A549 (cell line): ENCODE measurements at regions not wholly inside any gene's neighbourhood (a gene's known extent, or its start where the extent isn't known, plus 50 kb on each side); places are given as distances from the start of the nearest gene placed in this dataset.

Experiments
- BHLHE40 ChIP-seq: IDR thresholded peaks from 2 replicates; pipeline ENCODE4 v1.6.1; 2012; ENCODE audit warnings: low read depth, low read length, inconsistent platforms
- CBX8 ChIP-seq: fragments of 200-600 bp; sonication (generic); IDR thresholded peaks from 2 replicates; pipeline ENCODE4 v1.6.1; 2016
- CHD2 ChIP-seq: fragments of 150-350 bp; IDR thresholded peaks from 2 replicates; pipeline ENCODE4 v1.6.1; 2014; ENCODE audit warnings: low read length; ENCODE audit not compliant: partially characterized antibody
- EP300 ChIP-seq, 2 experiments: fragments of >200 bp; sonication (Bioruptor Twin); formaldehyde crosslinking; IDR thresholded peaks; 2 replicates in 1 of 2; 3 replicates in 1 of 2; pipeline ENCODE4 v1.6.1; 2016 to 2017
- HDAC2 ChIP-seq: fragments of 200-600 bp; sonication (generic); IDR thresholded peaks from 2 replicates; pipeline ENCODE4 v1.6.1; 2016
- MAZ ChIP-seq: fragments of 150-350 bp; IDR thresholded peaks from 2 replicates; pipeline ENCODE4 v1.6.1; 2014; ENCODE audit warnings: antibody characterized with exemption, low read depth, low read length, borderline replicate concordance
- POLR2A ChIP-seq: IDR thresholded peaks from 2 replicates; pipeline ENCODE4 v1.6.1; 2012; ENCODE audit warnings: mild to moderate bottlenecking, low read length
- TP53 ChIP-seq: fragments of 250-450 bp; sonication (Bioruptor Pico); IDR thresholded peaks from 2 replicates; pipeline ENCODE4 v1.5.0; 2021; ENCODE audit warnings: mild to moderate bottlenecking, moderate library complexity
- ZFP36 ChIP-seq: fragments of 450-650 bp; IDR thresholded peaks from 2 replicates; pipeline ENCODE4 v1.6.1; 2014; ENCODE audit warnings: borderline replicate concordance; ENCODE audit not compliant: partially characterized antibody
- TF ChIP-seq, protein P1 (sequence below): fragments of >200 bp; sonication (Bioruptor Twin); formaldehyde crosslinking; IDR thresholded peaks from 3 replicates; pipeline ENCODE4 v1.5.1; 2016
- TF ChIP-seq, protein P2 (sequence below): fragments of >200 bp; sonication (Bioruptor Twin); formaldehyde crosslinking; IDR thresholded peaks from 3 replicates; pipeline ENCODE4 v1.6.1; 2016

DNA sequence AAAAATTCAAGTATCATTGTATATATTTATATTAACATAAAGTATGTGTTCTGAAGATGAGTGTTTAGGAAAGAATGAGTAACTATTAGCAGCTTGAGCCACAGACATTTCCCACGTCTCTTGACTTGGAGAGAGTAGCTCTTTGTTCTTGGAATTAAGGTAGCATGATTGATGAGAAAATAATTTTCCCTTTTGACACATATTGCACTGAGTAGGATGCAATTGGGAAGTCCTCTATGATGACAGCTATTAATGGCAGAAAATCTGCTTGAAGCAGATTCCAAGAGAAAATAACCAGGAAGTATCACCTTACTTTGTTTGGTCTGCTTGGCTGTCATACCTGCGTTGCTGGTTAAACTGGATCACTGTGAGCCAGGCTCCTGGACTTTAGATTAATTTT, 204.8 kb downstream of the TLE4 start:
- TF ChIP-seq, protein P1, sequence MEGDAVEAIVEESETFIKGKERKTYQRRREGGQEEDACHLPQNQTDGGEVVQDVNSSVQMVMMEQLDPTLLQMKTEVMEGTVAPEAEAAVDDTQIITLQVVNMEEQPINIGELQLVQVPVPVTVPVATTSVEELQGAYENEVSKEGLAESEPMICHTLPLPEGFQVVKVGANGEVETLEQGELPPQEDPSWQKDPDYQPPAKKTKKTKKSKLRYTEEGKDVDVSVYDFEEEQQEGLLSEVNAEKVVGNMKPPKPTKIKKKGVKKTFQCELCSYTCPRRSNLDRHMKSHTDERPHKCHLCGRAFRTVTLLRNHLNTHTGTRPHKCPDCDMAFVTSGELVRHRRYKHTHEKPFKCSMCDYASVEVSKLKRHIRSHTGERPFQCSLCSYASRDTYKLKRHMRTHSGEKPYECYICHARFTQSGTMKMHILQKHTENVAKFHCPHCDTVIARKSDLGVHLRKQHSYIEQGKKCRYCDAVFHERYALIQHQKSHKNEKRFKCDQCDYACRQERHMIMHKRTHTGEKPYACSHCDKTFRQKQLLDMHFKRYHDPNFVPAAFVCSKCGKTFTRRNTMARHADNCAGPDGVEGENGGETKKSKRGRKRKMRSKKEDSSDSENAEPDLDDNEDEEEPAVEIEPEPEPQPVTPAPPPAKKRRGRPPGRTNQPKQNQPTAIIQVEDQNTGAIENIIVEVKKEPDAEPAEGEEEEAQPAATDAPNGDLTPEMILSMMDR, result no peak
- TF ChIP-seq EP300 (IDR thresholded peaks at IDR 0.05), result no peak
- TF ChIP-seq, protein P2, sequence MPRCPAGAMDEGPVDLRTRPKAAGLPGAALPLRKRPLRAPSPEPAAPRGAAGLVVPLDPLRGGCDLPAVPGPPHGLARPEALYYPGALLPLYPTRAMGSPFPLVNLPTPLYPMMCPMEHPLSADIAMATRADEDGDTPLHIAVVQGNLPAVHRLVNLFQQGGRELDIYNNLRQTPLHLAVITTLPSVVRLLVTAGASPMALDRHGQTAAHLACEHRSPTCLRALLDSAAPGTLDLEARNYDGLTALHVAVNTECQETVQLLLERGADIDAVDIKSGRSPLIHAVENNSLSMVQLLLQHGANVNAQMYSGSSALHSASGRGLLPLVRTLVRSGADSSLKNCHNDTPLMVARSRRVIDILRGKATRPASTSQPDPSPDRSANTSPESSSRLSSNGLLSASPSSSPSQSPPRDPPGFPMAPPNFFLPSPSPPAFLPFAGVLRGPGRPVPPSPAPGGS, result no peak
- no peak for TF ChIP-seq MAZ
- TF ChIP-seq POLR2A, result no peak
- TF ChIP-seq CHD2, result no peak
- no peak for TF ChIP-seq TP53
- TF ChIP-seq HDAC2, result no peak
- no peak for TF ChIP-seq CBX8
- no peak for TF ChIP-seq ZFP36
- TF ChIP-seq BHLHE40, result no peak
